22Rv1 (cell line): ENCODE measurements at regions not wholly inside any gene's neighbourhood (a gene's known extent, or its start where the extent isn't known, plus 50 kb on each side); places are given as distances from the start of the nearest gene placed in this dataset.

Source experiments
- H3K27ac ChIP-seq: fragments of 450-650 bp; 2 replicates; pipeline ENCODE4 v1.5.1; 2017
- ZFX ChIP-seq: fragments of 450-650 bp; IDR thresholded peaks from 2 replicates; pipeline ENCODE4 v1.6.1; 2017; ENCODE audit warnings: antibody characterized with exemption, borderline replicate concordance
- TF ChIP-seq, protein P1 (sequence below): fragments of 450-650 bp; IDR thresholded peaks from 2 replicates; pipeline ENCODE4 v1.5.1; 2017; ENCODE audit warnings: mild to moderate bottlenecking

- TF ChIP-seq, protein P1, sequence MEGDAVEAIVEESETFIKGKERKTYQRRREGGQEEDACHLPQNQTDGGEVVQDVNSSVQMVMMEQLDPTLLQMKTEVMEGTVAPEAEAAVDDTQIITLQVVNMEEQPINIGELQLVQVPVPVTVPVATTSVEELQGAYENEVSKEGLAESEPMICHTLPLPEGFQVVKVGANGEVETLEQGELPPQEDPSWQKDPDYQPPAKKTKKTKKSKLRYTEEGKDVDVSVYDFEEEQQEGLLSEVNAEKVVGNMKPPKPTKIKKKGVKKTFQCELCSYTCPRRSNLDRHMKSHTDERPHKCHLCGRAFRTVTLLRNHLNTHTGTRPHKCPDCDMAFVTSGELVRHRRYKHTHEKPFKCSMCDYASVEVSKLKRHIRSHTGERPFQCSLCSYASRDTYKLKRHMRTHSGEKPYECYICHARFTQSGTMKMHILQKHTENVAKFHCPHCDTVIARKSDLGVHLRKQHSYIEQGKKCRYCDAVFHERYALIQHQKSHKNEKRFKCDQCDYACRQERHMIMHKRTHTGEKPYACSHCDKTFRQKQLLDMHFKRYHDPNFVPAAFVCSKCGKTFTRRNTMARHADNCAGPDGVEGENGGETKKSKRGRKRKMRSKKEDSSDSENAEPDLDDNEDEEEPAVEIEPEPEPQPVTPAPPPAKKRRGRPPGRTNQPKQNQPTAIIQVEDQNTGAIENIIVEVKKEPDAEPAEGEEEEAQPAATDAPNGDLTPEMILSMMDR: peak; percentile 66
- no peak for TF ChIP-seq ZFX
- no peak overlapping the region for H3K27ac ChIP-seq
Measured at GRCh38 chr4:100935090-100935489, 412.2 kb downstream of the PPP3CA start.

DNA sequence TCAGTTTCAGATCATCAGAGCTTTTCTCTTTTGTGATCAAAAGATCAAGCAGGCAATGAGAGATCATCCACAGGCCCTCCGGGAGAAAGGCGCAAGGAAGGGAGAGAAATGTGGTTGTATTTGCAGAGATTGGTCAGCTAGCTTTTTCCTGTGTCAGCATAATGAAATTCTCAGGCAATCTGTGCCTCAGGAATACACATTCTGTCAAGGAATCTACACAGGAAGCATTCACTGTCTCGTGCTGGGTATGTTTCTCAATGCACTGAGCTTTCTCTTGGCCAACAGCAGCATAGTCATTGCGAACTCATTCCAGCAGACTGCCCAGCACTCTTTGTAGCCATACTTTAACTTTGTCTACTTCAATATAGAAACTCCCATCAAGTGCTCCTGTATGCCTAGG is 413.7 kb downstream of the PPP3CA start:
- no peak for TF ChIP-seq ZFX
- TF ChIP-seq, protein P1: no peak

DNA sequence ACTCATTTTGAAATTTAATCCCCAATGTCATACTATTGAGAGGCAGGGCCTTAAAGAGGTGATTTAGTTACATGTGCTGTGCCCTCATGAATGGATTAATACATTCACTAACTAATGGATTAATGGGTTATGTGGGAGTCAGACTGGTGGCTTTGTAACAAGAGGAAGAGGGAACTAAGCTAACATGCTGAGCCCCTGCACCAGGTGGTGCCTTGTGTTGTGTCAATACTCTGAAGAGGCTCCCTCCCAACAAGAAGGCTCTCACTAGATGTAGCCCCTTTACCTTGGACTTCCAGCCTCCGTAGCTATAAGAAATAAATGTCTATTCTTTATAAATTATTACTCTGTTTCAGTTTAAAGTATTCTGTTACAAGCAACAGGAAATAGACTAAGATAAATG is 411.9 kb upstream of the EMCN start:
- no peak overlapping the region for H3K27ac ChIP-seq
- TF ChIP-seq, protein P1: no peak
- no peak for TF ChIP-seq ZFX

More for the DNA sequence above, 413.7 kb downstream of the PPP3CA start:
- no peak overlapping the region for H3K27ac ChIP-seq

DNA sequence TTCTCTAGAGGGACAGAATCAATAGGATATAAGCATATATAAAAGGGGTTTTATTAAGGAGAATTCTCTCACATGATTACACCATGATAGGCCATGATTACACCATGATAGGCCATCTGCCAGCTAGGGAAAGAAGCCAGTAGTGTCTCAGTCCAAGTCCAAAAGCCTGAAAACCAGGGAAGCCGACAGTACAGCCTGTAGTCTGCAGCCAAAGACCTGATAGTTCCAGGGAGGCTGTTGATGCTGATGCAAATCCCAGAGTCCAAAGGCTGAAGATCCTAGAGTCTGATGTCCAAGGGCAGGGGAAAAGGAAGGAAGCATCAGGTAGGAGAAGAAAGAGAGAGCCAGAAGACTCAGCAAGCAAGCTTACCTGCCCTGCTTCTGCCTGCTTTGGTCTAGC is 411.3 kb upstream of the EMCN start:
- TF ChIP-seq, protein P1: no peak
- no peak for TF ChIP-seq ZFX

DNA sequence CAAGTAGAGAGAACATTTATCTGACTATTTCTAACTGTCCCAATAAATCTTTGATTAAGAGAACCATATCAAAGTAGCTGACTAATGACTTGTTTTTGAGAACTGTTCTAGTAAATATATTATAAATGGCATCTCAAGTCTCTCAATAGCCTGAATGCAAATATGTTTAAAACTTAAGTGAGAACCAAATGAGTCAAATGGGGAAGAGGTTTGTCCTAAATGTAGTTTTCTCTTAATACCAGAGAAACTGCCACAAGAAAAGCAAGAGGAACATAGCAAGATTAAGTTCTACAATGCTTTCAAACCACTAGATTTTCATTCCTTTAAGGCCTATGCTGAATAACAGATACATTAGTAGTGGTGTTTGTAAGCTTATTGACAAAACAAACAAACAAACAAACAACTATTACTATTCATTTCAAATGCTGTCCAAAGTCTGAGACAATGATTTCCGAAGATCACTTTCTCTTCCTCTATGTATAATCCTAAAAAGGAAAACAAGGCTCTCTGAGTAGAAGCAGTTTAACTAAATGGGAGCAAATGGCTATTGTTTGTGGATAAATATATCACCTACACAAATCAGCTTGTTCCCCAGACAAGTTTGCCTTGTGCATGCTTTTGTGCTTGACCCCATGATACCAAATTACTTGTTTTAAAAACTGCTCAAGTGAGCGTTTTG is 408.4 kb upstream of the EMCN start:
- H3K27ac ChIP-seq: no peak overlapping the region
- no peak for TF ChIP-seq ZFX
- TF ChIP-seq, protein P1: no peak

More for the DNA sequence above, 411.3 kb upstream of the EMCN start:
- no peak overlapping the region for H3K27ac ChIP-seq

GRCh38 chr4:100913685-100914084 is 395.9 kb upstream of the EMCN start:
- TF ChIP-seq ZFX: no peak
- TF ChIP-seq, protein P1: no peak
- H3K27ac ChIP-seq: no peak overlapping the region

DNA sequence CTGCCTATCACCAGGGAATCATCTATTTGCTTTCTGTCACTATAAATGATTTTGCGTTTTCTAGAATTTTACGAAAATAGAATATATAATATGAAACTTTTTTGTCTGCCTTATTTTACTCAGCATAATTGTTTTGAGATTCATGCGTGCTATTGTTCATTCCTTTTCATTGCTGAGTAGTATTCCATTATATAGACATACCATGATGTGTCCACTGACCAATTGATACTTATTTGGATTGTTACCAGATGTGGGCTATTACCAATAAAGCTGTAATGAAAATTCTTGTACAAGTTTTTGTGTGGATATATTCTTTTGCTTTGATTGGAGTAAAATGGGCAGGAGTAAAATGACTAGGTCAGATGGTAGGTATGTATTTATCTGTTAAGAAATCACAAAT is 390.7 kb upstream of the EMCN start:
- peak overlapping the region; percentile 61; the same call in 1 of the 2 replicates for H3K27ac ChIP-seq
- TF ChIP-seq, protein P1: no peak
- no peak for TF ChIP-seq ZFX
